Prostate gland (tissue), 2 donors: ENCODE measurements at regions not wholly inside any gene's neighbourhood (a gene's known extent, or its start where the extent isn't known, plus 50 kb on each side); places are given as distances from the start of the nearest gene placed in this dataset.

Experiments
- DNase-seq: peaks from one replicate; pipeline ENCODE4 v3.0.0-alpha.2; 2019; ENCODE audit warnings: low spot score
- H3K27ac ChIP-seq, 2 donors: fragments of 200-600 bp; sonication (generic); 2 replicates each; pipeline ENCODE4 v1.5.1; 2017 to 2019
- H3K27me3 ChIP-seq: fragments of 200-600 bp; sonication (generic); replicated peaks from 2 replicates; pipeline ENCODE4 v1.5.1; 2019; ENCODE audit not compliant: insufficient read depth
- H3K36me3 ChIP-seq, 2 donors: fragments of 200-600 bp; sonication (generic); 1 replicate in 1 of 2; 2 replicates in 1 of 2; pipeline versions ENCODE4 v1.5.1 to v1.8.1; 2017 to 2019
- H3K4me1 ChIP-seq: fragments of 200-600 bp; sonication (generic); replicated peaks from 2 replicates; pipeline ENCODE4 v1.5.1; 2019
- H3K4me3 ChIP-seq, 2 donors: fragments of 200-600 bp; sonication (generic); 2 replicates each; pipeline ENCODE4 v1.5.1; 2017 to 2019
- H3K9me3 ChIP-seq: fragments of 200-600 bp; sonication (generic); 2 replicates; pipeline ENCODE4 v1.5.1; 2017
- CTCF ChIP-seq, 4 experiments: fragments of 200-600 bp in 2 of 4; fragments of 450-650 bp in 2 of 4; sonication (generic) in 2 of 4; IDR thresholded peaks; 1 replicate in 3 of 4; 2 replicates in 1 of 4; pipeline ENCODE4 v1.5.1; 2016 to 2019; ENCODE audit warnings: antibody characterized with exemption in 4 of 4, mild to moderate bottlenecking in 2 of 4, moderate library complexity in 2 of 4
- POLR2A ChIP-seq: fragments of 450-650 bp; IDR thresholded peaks from one replicate; pipeline ENCODE4 v1.6.1; 2016; ENCODE audit warnings: antibody characterized with exemption, mild to moderate bottlenecking
- POLR2AphosphoS5 ChIP-seq: sonication (generic); formaldehyde crosslinking; IDR thresholded peaks from one replicate; pipeline ENCODE4 v1.6.1; 2017; ENCODE audit warnings: antibody characterized with exemption
- WGBS: methylation state at CpG from one replicate; pipeline ENCODE4 v1.1.5; 2018; 5-methylcytosine and 5-hydroxymethylcytosine counted together
- intact Hi-C: fragments of 100-400 bp; cut with DNase I; formaldehyde crosslinking; loops from one replicate; pipeline ENCODE4 v1.14.2; 2022

- Histone ChIP-seq H3K4me1 (no peaks in the 10 kb centered on the region), H3K9me3 (no peaks in the 10 kb centered on the region), H3K27ac (no peak overlapping the region), H3K4me3 (no peak overlapping the region), H3K27me3 (no peaks in the 10 kb centered on the region), H3K36me3 (no peaks in the 10 kb centered on the region)
- TF ChIP-seq POLR2AphosphoS5 (no peak), CTCF (IDR thresholded peaks at IDR 0.05) (no peak), POLR2A (no peak)
- no peak for DNase-seq
- WGBS, result 89% methylated on average over 3 of the region's 3 CpGs
- intact Hi-C loops, result no loop called here
These were observed 600.9 kb upstream of the NRP1 start for GRCh38 chr10:33935350-33935749.

DNA sequence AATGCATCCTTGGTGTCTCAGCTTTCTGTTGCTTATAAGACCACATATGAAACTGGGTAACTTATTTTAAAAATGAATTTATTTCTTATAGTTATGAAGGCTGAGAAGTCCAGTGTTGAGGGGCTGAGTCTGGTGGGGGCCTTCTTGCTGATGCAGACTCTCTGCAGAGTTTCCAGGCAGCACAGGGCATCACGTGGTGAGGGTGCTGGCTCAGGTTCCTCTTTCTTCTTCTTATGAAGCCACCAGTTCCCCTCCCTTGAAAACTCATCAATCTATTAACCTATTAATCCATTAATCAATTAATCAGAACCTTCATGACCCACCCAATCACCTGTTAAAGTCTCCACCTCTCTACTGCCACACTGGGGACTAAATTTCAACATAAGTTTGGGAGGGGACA, 595.6 kb upstream of the NRP1 start:
- Histone ChIP-seq H3K4me1 (no peaks in the 10 kb centered on the region), H3K27ac (no peak overlapping the region), H3K36me3 (no peaks in the 10 kb centered on the region), H3K27me3 (no peaks in the 10 kb centered on the region), H3K9me3 (no peaks in the 10 kb centered on the region), H3K4me3 (no peak overlapping the region)
- DNase-seq, result no peak
- 91% methylated on average over 1 of the region's 1 CpG for WGBS
- TF ChIP-seq POLR2A (no peak), CTCF (IDR thresholded peaks at IDR 0.05) (no peak), POLR2AphosphoS5 (no peak)
- intact Hi-C loops, result no loop called here

- DNase-seq, result no peak
- no peaks in the 10 kb centered on the region for H3K4me1 ChIP-seq
- intact Hi-C loops, result no loop called here
- H3K9me3 ChIP-seq, result no peaks in the 10 kb centered on the region
- TF ChIP-seq CTCF (IDR thresholded peaks at IDR 0.05), result no peak
- no peak for TF ChIP-seq POLR2AphosphoS5
- TF ChIP-seq POLR2A, result no peak
- no peaks in the 10 kb centered on the region for H3K27me3 ChIP-seq
- no peak overlapping the region for H3K27ac ChIP-seq
- H3K4me3 ChIP-seq, result no peak overlapping the region
- WGBS, result 57% methylated on average over 7 of the region's 7 CpGs
- H3K36me3 ChIP-seq, result no peaks in the 10 kb centered on the region
These were observed 592.9 kb upstream of the NRP1 start for GRCh38 chr10:33927347-33927746.

GRCh38 chr10:33921970-33922605, 587.6 kb upstream of the NRP1 start:
- H3K27ac ChIP-seq, result no peak overlapping the region
- H3K27me3 ChIP-seq, result no peaks in the 10 kb centered on the region
- no peaks in the 10 kb centered on the region for H3K9me3 ChIP-seq
- 71% methylated on average over 5 of the region's 5 CpGs for WGBS
- H3K36me3 ChIP-seq, result no peaks in the 10 kb centered on the region
- intact Hi-C loops, result no loop called here
- no peak overlapping the region for H3K4me3 ChIP-seq
- DNase-seq, result no peak
- H3K4me1 ChIP-seq, result no peaks in the 10 kb centered on the region
- TF ChIP-seq POLR2A, result no peak
- TF ChIP-seq POLR2AphosphoS5, result no peak
- no peak for TF ChIP-seq CTCF (IDR thresholded peaks at IDR 0.05)

GRCh38 chr10:33920351-33920750, 585.9 kb upstream of the NRP1 start:
- no peak overlapping the region for H3K27ac ChIP-seq
- 80% methylated on average over 1 of the region's 1 CpG for WGBS
- no peak for DNase-seq
- no peaks in the 10 kb centered on the region for H3K9me3 ChIP-seq
- no peaks in the 10 kb centered on the region for H3K27me3 ChIP-seq
- H3K4me1 ChIP-seq, result no peaks in the 10 kb centered on the region
- H3K36me3 ChIP-seq, result no peaks in the 10 kb centered on the region
- intact Hi-C loops, result no loop called here
- no peak overlapping the region for H3K4me3 ChIP-seq
- no peak for TF ChIP-seq POLR2AphosphoS5
- TF ChIP-seq CTCF (IDR thresholded peaks at IDR 0.05), result no peak
- no peak for TF ChIP-seq POLR2A
